Stomach (tissue), 8 donors: ENCODE measurements at regions not wholly inside any gene's neighbourhood (a gene's known extent, or its start where the extent isn't known, plus 50 kb on each side); places are given as distances from the start of the nearest gene placed in this dataset.

Source experiments
- DNase-seq, 2 donors: peaks; one replicate each; pipeline versions ENCODE4 v3.0.0 to v3.0.0-alpha.2; 2013 to 2019
- H3K27ac ChIP-seq, 5 donors: fragments of 200-600 bp in 4 of 5; sonication (generic) in 4 of 5; one replicate each; pipeline ENCODE4 v1.5.1; 2013 to 2019; ENCODE audit warnings: mild to moderate bottlenecking in 1 of 5, moderate library complexity in 1 of 5
- H3K27me3 ChIP-seq, 3 donors: fragments of 200-600 bp; sonication (generic); one replicate each; pipeline ENCODE4 v1.5.1; 2017 to 2019; ENCODE audit warnings: mixed run types in 1 of 3
- H3K36me3 ChIP-seq, 4 donors: fragments of 200-600 bp; sonication (generic); 1 replicate in 3 of 4; 2 replicates in 1 of 4; pipeline ENCODE4 v1.5.1; 2016 to 2019
- H3K4me1 ChIP-seq, 4 donors: fragments of 200-600 bp; sonication (generic); one replicate each; pipeline ENCODE4 v1.5.1; 2016 to 2019
- H3K4me3 ChIP-seq, 4 donors: fragments of 200-600 bp; sonication (generic) in 3 of 4; one replicate each; pipeline ENCODE4 v1.5.1; 2016 to 2019; ENCODE audit warnings: mild to moderate bottlenecking in 1 of 4
- H3K9me3 ChIP-seq, 4 donors: fragments of 200-600 bp; sonication (generic); one replicate each; pipeline ENCODE4 v1.5.1; 2016 to 2019
- CTCF ChIP-seq, 7 experiments: fragments of 450-650 bp in 4 of 7; fragments of 200-600 bp in 3 of 7; sonication (generic) in 3 of 7; IDR thresholded peaks; one replicate each; pipeline ENCODE4 v1.5.1; 2016 to 2019; ENCODE audit warnings: antibody characterized with exemption in 7 of 7, control low read depth in 2 of 7, mild to moderate bottlenecking in 1 of 7
- EP300 ChIP-seq: sonication (generic); formaldehyde crosslinking; IDR thresholded peaks from one replicate; pipeline ENCODE4 v1.6.1; 2017; ENCODE audit warnings: antibody characterized with exemption
- POLR2A ChIP-seq, 4 donors: fragments of 450-650 bp; IDR thresholded peaks; one replicate each; pipeline ENCODE4 v1.6.1; 2016; ENCODE audit warnings: antibody characterized with exemption in 4 of 4, control low read depth in 2 of 4, mild to moderate bottlenecking in 1 of 4, moderate library complexity in 1 of 4
- POLR2AphosphoS5 ChIP-seq, 3 donors: sonication (generic); formaldehyde crosslinking; IDR thresholded peaks; one replicate each; pipeline ENCODE4 v1.6.1; 2016; ENCODE audit warnings: antibody characterized with exemption in 3 of 3
- WGBS, 5 donors: extraction: QIAGEN DNeasy Blood & Tissue Kit in 3 of 5; methylation state at CpG; one replicate each; pipeline versions ENCODE4 v1.1.5 to v1.1.7; 2013 to 2018; 5-methylcytosine and 5-hydroxymethylcytosine counted together
- intact Hi-C: fragments of 100-400 bp; cut with DNase I; formaldehyde crosslinking; loops from one replicate; pipeline ENCODE4 v1.15.1; 2023; ENCODE audit warnings: low total_unique reads
- donor health status: healthy with polysubstance abuse.
- donor health status: Bipolar disorder and iron deficiency.
- donor health status: healthy.

- Histone ChIP-seq H3K4me1 (peaks cover 0 to 15% (median 3%) of the 10 kb centered on the region in 4 donors), H3K27ac (no peak overlapping the region), H3K27me3 (peaks cover 0 to 17% (median 8%) of the 10 kb centered on the region in 3 donors), H3K36me3 (no peaks in the 10 kb centered on the region), H3K9me3 (no peaks in the 10 kb centered on the region), H3K4me3 (peak overlapping the region; percentile 30 to 38 (median 33))
- peak in 1 of 2 donors; percentile 89 for DNase-seq
- TF ChIP-seq POLR2AphosphoS5 (IDR thresholded peaks at IDR 0.05) (no peak), POLR2A (IDR thresholded peaks at IDR 0.05) (no peak), EP300 (no peak), CTCF (IDR thresholded peaks at IDR 0.05) (no peak)
- intact Hi-C loops, result no loop called here
- WGBS, 5 donors, result 6 to 19% (median 8%) methylated on average over 40 of the region's 40 CpGs
Observed at GRCh38 chr11:22432291-22433093, 94.3 kb downstream of the SLC17A6 start.

GRCh38 chr11:22431106-22431505, 92.9 kb downstream of the SLC17A6 start:
- DNase-seq, result no peak
- WGBS, 5 donors, result 79 to 83% (median 83%) methylated on average over 3 of the region's 3 CpGs
- no peak for TF ChIP-seq POLR2AphosphoS5 (IDR thresholded peaks at IDR 0.05)
- TF ChIP-seq CTCF (IDR thresholded peaks at IDR 0.05), result no peak
- peaks cover 0 to 15% (median 3%) of the 10 kb centered on the region in 4 donors for H3K4me1 ChIP-seq
- H3K4me3 ChIP-seq, result no peak overlapping the region
- no peaks in the 10 kb centered on the region for H3K36me3 ChIP-seq
- H3K27ac ChIP-seq, result no peak overlapping the region
- intact Hi-C loops, result no loop called here
- peaks cover 0 to 17% (median 8%) of the 10 kb centered on the region in 3 donors for H3K27me3 ChIP-seq
- no peaks in the 10 kb centered on the region for H3K9me3 ChIP-seq

GRCh38 chr11:22430639-22431038, 92.5 kb downstream of the SLC17A6 start:
- Histone ChIP-seq H3K4me3 (no peak overlapping the region), H3K4me1 (peaks cover 0 to 15% (median 3%) of the 10 kb centered on the region in 4 donors), H3K27me3 (peaks cover 0 to 17% (median 8%) of the 10 kb centered on the region in 3 donors), H3K9me3 (no peaks in the 10 kb centered on the region), H3K27ac (no peak overlapping the region), H3K36me3 (no peaks in the 10 kb centered on the region)
- WGBS, 5 donors, result 94 to 96% (median 94%) methylated on average over 3 of the region's 3 CpGs
- TF ChIP-seq EP300, result no peak
- no peak for TF ChIP-seq CTCF (IDR thresholded peaks at IDR 0.05)
- TF ChIP-seq POLR2AphosphoS5 (IDR thresholded peaks at IDR 0.05), result no peak
- TF ChIP-seq POLR2A (IDR thresholded peaks at IDR 0.05), result no peak
- intact Hi-C loops, result no loop called here
- DNase-seq, result no peak

GRCh38 chr11:22430141-22430541, 92.0 kb downstream of the SLC17A6 start:
- H3K27ac ChIP-seq, result no peak overlapping the region
- peaks cover 0 to 17% (median 8%) of the 10 kb centered on the region in 3 donors for H3K27me3 ChIP-seq
- no peak for DNase-seq
- WGBS, 5 donors, result 66 to 85% (median 78%) methylated on average over 3 of the region's 3 CpGs
- peaks cover 0 to 15% (median 3%) of the 10 kb centered on the region in 4 donors for H3K4me1 ChIP-seq
- H3K36me3 ChIP-seq, result no peaks in the 10 kb centered on the region
- TF ChIP-seq CTCF (IDR thresholded peaks at IDR 0.05) (no peak), POLR2A (IDR thresholded peaks at IDR 0.05) (no peak), POLR2AphosphoS5 (IDR thresholded peaks at IDR 0.05) (no peak), EP300 (no peak)
- no peak overlapping the region for H3K4me3 ChIP-seq
- H3K9me3 ChIP-seq, result no peaks in the 10 kb centered on the region
- intact Hi-C loops, result no loop called here
